Cardiac muscle cell (in vitro differentiated cells and primary cell): ENCODE measurements at regions not wholly inside any gene's neighbourhood (a gene's known extent, or its start where the extent isn't known, plus 50 kb on each side); places are given as distances from the start of the nearest gene placed in this dataset.

Experiments used
- DNase-seq, 2 donors: peaks; one replicate each; pipeline versions ENCODE4 v3.0.0 to v3.0.0-alpha.2; 2010 to 2017; ENCODE audit warnings: low read depth in 1 of 2, low spot score in 1 of 2
- H3K27ac ChIP-seq: fragments of 200-600 bp; sonication (generic); 2 replicates; pipeline ENCODE4 v1.5.1; 2016
- H3K27me3 ChIP-seq: fragments of 200-600 bp; sonication (generic); 2 replicates; pipeline ENCODE4 v1.6.0; 2016; ENCODE audit warnings: control low read depth
- H3K36me3 ChIP-seq: fragments of 200-600 bp; sonication (generic); 2 replicates; pipeline ENCODE4 v1.5.1; 2016; ENCODE audit warnings: control low read depth
- H3K4me1 ChIP-seq: fragments of 200-600 bp; sonication (generic); 2 replicates; pipeline ENCODE4 v1.8.1; 2017; ENCODE audit warnings: low read depth, mild to moderate bottlenecking, mixed run types
- H3K4me3 ChIP-seq: fragments of 200-600 bp; sonication (generic); 2 replicates; pipeline ENCODE4 v1.5.1; 2016; ENCODE audit warnings: mild to moderate bottlenecking
- H3K9me3 ChIP-seq: fragments of 200-600 bp; sonication (generic); 2 replicates; pipeline ENCODE4 v1.5.1; 2017; ENCODE audit warnings: low read depth, mild to moderate bottlenecking, control low read depth
- CTCF ChIP-seq: IDR thresholded peaks from 2 replicates; pipeline ENCODE4 v1.5.1; 2012; ENCODE audit warnings: low read depth, mild to moderate bottlenecking, low read length

- Histone ChIP-seq H3K9me3 (no peaks in the 10 kb centered on the region), H3K27ac (no peak overlapping the region), H3K4me1 (no peaks in the 10 kb centered on the region), H3K4me3 (no peak overlapping the region), H3K27me3 (no peaks in the 10 kb centered on the region), H3K36me3 (no peaks in the 10 kb centered on the region)
- no peak for DNase-seq
- TF ChIP-seq CTCF, result no peak
Observed at GRCh38 chr5:25150819-25151218, 506.0 kb upstream of the CDH10 start.

- TF ChIP-seq CTCF, result no peak
- Histone ChIP-seq H3K4me1 (no peaks in the 10 kb centered on the region), H3K4me3 (no peak overlapping the region), H3K27ac (no peak overlapping the region), H3K36me3 (no peaks in the 10 kb centered on the region), H3K9me3 (no peaks in the 10 kb centered on the region), H3K27me3 (no peaks in the 10 kb centered on the region)
- DNase-seq, result no peak
Observed at GRCh38 chr5:25128606-25129005, 483.8 kb upstream of the CDH10 start.

GRCh38 chr5:25119650-25120049 is 474.9 kb upstream of the CDH10 start:
- Histone ChIP-seq H3K27ac (no peak overlapping the region), H3K36me3 (no peaks in the 10 kb centered on the region), H3K4me1 (no peaks in the 10 kb centered on the region), H3K27me3 (no peaks in the 10 kb centered on the region), H3K9me3 (no peaks in the 10 kb centered on the region), H3K4me3 (no peak overlapping the region)
- no peak for TF ChIP-seq CTCF
- peak in 1 of 2 donors; percentile 7 for DNase-seq

- H3K27ac ChIP-seq, result no peak overlapping the region
- no peak for TF ChIP-seq CTCF
- DNase-seq, result no peak
Observed at GRCh38 chr5:25107853-25108252, 463.1 kb upstream of the CDH10 start.

GRCh38 chr5:25099538-25099937 is 454.8 kb upstream of the CDH10 start:
- DNase-seq, result no peak
- Histone ChIP-seq H3K36me3 (no peaks in the 10 kb centered on the region), H3K4me3 (no peak overlapping the region), H3K4me1 (no peaks in the 10 kb centered on the region), H3K9me3 (no peaks in the 10 kb centered on the region), H3K27ac (no peak overlapping the region), H3K27me3 (no peaks in the 10 kb centered on the region)
- TF ChIP-seq CTCF, result no peak

More at GRCh38 chr5:25107853-25108252, 463.1 kb upstream of the CDH10 start:
- Histone ChIP-seq H3K9me3 (no peaks in the 10 kb centered on the region), H3K4me1 (no peaks in the 10 kb centered on the region), H3K4me3 (no peak overlapping the region), H3K27me3 (no peaks in the 10 kb centered on the region), H3K36me3 (no peaks in the 10 kb centered on the region)

- no peaks in the 10 kb centered on the region for H3K27me3 ChIP-seq
- H3K4me3 ChIP-seq, result no peak overlapping the region
- TF ChIP-seq CTCF, result no peak
- no peaks in the 10 kb centered on the region for H3K9me3 ChIP-seq
- no peak overlapping the region for H3K27ac ChIP-seq
- no peaks in the 10 kb centered on the region for H3K36me3 ChIP-seq
- H3K4me1 ChIP-seq, result no peaks in the 10 kb centered on the region
- DNase-seq, result no peak
Observed at GRCh38 chr5:25095261-25095660, 450.5 kb upstream of the CDH10 start.
